ENCODE measurements at regions not wholly inside any gene's neighbourhood (a gene's known extent, or its start where the extent isn't known, plus 50 kb on each side); places are given as distances from the start of the nearest gene placed in this dataset.
A peak's percentile ranks its signal among the peaks of the same experiment; 100 is the strongest.

DNA sequence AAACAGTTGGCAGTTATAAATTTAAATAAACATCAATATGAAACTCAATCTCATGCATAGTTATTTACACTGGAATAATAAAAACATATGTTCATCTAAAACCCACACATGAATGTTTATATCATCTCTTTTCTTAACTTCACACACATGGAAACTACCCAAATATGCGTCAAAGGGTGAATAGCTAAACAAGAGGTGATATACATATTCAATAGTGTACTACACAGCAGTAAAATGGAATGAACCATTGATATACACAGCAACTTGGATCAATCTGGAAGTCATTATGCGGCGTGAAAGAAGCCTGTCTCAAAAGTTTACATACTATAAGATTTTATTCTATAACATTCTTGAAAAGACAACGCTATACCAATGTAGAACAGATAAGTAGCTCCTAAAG lies 282.5 kb upstream of the POM121L12 start:
- Histone ChIP-seq H3K9me3 (ENCODE audit: control insufficient read depth, insufficient read depth, low read length) (peaks cover 4% of the 10 kb centered on the region; the same call in 1 of the 2 replicates), H3K27me3 (ENCODE audit: control insufficient read depth, low read length) (no peaks in the 10 kb centered on the region), H3K4me2 (ENCODE audit: low read length) (no peak overlapping the region), H3F3A (ENCODE audit: control insufficient read depth, insufficient read depth) (no peaks in the 10 kb centered on the region), H3K79me2 (ENCODE audit: control insufficient read depth, low read length) (no peaks in the 10 kb centered on the region), H3K4me3 (ENCODE audit: low read length) (no peak overlapping the region), H3K27ac (ENCODE audit: low read depth, low read length) (no peak overlapping the region), H4K20me1 (ENCODE audit: control insufficient read depth, insufficient read depth, low read depth, low read length) (no peaks in the 10 kb centered on the region), H3K36me3 (ENCODE audit: control insufficient read depth, low read length) (no peaks in the 10 kb centered on the region), H3K9me2 (replicated peaks; ENCODE audit: control insufficient read depth, low read length) (no peaks in the 10 kb centered on the region), H3K4me1 (ENCODE audit: control insufficient read depth, low read length) (no peaks in the 10 kb centered on the region)
- TF ChIP-seq CTCF (IDR thresholded peaks at IDR 0.05; ENCODE audit: low read depth, low read length, poor library complexity, severe bottlenecking) (no peak), EZH2phosphoT487 (IDR thresholded peaks at IDR 0.05; ENCODE audit: borderline replicate concordance, low read length) (no peak)

GRCh38 chr7:52749880-52750279 lies 285.6 kb upstream of the POM121L12 start:
- TF ChIP-seq CTCF (IDR thresholded peaks at IDR 0.05; ENCODE audit: low read depth, low read length, poor library complexity, severe bottlenecking), result peak; percentile 45
- TF ChIP-seq EZH2phosphoT487 (IDR thresholded peaks at IDR 0.05; ENCODE audit: borderline replicate concordance, low read length), result no peak
- no peaks in the 10 kb centered on the region for H3K27me3 ChIP-seq (ENCODE audit: control insufficient read depth, low read length)
- no peaks in the 10 kb centered on the region for H3K9me2 ChIP-seq (replicated peaks; ENCODE audit: control insufficient read depth, low read length)
- no peaks in the 10 kb centered on the region for H3K36me3 ChIP-seq (ENCODE audit: control insufficient read depth, low read length)
- H3K4me3 ChIP-seq (ENCODE audit: low read length), result no peak overlapping the region
- H3K4me1 ChIP-seq (ENCODE audit: control insufficient read depth, low read length), result no peaks in the 10 kb centered on the region
- H4K20me1 ChIP-seq (ENCODE audit: control insufficient read depth, insufficient read depth, low read depth, low read length), result no peaks in the 10 kb centered on the region
- peaks cover 4% of the 10 kb centered on the region; the same call in 1 of the 2 replicates for H3K9me3 ChIP-seq (ENCODE audit: control insufficient read depth, insufficient read depth, low read length)
- no peak overlapping the region for H3K27ac ChIP-seq (ENCODE audit: low read depth, low read length)
- no peaks in the 10 kb centered on the region for H3K79me2 ChIP-seq (ENCODE audit: control insufficient read depth, low read length)
- H3K4me2 ChIP-seq (ENCODE audit: low read length), result no peak overlapping the region
- no peaks in the 10 kb centered on the region for H3F3A ChIP-seq (ENCODE audit: control insufficient read depth, insufficient read depth)

- Histone ChIP-seq H3K4me2 (ENCODE audit: low read length) (no peak overlapping the region), H3K27ac (ENCODE audit: low read depth, low read length) (no peak overlapping the region), H3F3A (ENCODE audit: control insufficient read depth, insufficient read depth) (no peaks in the 10 kb centered on the region), H3K4me1 (ENCODE audit: control insufficient read depth, low read length) (no peaks in the 10 kb centered on the region), H3K9me2 (replicated peaks; ENCODE audit: control insufficient read depth, low read length) (no peaks in the 10 kb centered on the region), H3K79me2 (ENCODE audit: control insufficient read depth, low read length) (no peaks in the 10 kb centered on the region), H3K27me3 (ENCODE audit: control insufficient read depth, low read length) (no peaks in the 10 kb centered on the region), H3K4me3 (ENCODE audit: low read length) (no peak overlapping the region), H4K20me1 (ENCODE audit: control insufficient read depth, insufficient read depth, low read depth, low read length) (no peaks in the 10 kb centered on the region), H3K9me3 (ENCODE audit: control insufficient read depth, insufficient read depth, low read length) (peaks cover 6% of the 10 kb centered on the region; the same call in 1 of the 2 replicates), H3K36me3 (ENCODE audit: control insufficient read depth, low read length) (no peaks in the 10 kb centered on the region)
- TF ChIP-seq EZH2phosphoT487 (IDR thresholded peaks at IDR 0.05; ENCODE audit: borderline replicate concordance, low read length) (no peak), CTCF (IDR thresholded peaks at IDR 0.05; ENCODE audit: low read depth, low read length, poor library complexity, severe bottlenecking) (no peak)
Observed at GRCh38 chr7:52747817-52748216, 287.6 kb upstream of the POM121L12 start.

Measured in DOHH2 (cell line).